Astrocyte (in vitro differentiated cells and primary cell): ENCODE measurements at regions not wholly inside any gene's neighbourhood (a gene's known extent, or its start where the extent isn't known, plus 50 kb on each side); places are given as distances from the start of the nearest gene placed in this dataset.

Experiments
- DNase-seq: peaks from one replicate; pipeline ENCODE4 v3.0.0-alpha.2; 2010; ENCODE audit warnings: low read depth
- FAIRE-seq: peaks from 2 replicates; lab custom pipeline; 2011; peaks lifted over from hg19 to GRCh38; lab: Jason Lieb, UNC
- H2AFZ ChIP-seq: 2 replicates; pipeline ENCODE4 v1.6.0; 2012; ENCODE audit warnings: low read depth, low read length, inconsistent platforms
- H3K27ac ChIP-seq: 2 replicates; pipeline ENCODE4 v1.5.1; 2011; ENCODE audit warnings: low read depth, low read length, inconsistent platforms
- H3K27me3 ChIP-seq: 2 replicates; pipeline ENCODE4 v1.6.0; 2011; ENCODE audit warnings: low read length, inconsistent platforms; ENCODE audit not compliant: insufficient read depth
- H3K36me3 ChIP-seq: 2 replicates; pipeline ENCODE4 v1.5.1; 2011; ENCODE audit warnings: low read length, inconsistent platforms; ENCODE audit not compliant: insufficient read depth
- H3K4me1 ChIP-seq: 2 replicates; pipeline ENCODE4 v1.5.1; 2011; ENCODE audit warnings: low read length, inconsistent platforms; ENCODE audit not compliant: insufficient read depth
- H3K4me2 ChIP-seq: 2 replicates; pipeline ENCODE4 v1.6.0; 2012; ENCODE audit warnings: low read length, inconsistent platforms
- H3K4me3 ChIP-seq: 2 replicates; pipeline ENCODE4 v1.5.1; 2011; ENCODE audit warnings: low read depth, mild to moderate bottlenecking, low read length, inconsistent platforms; ENCODE audit not compliant: insufficient read depth
- H3K79me2 ChIP-seq: 2 replicates; pipeline ENCODE4 v1.6.0; 2012; ENCODE audit warnings: mild to moderate bottlenecking, low read length, inconsistent platforms; ENCODE audit not compliant: insufficient read depth
- H3K9ac ChIP-seq: 2 replicates; pipeline ENCODE4 v1.6.0; 2012; ENCODE audit warnings: mild to moderate bottlenecking, low read length, inconsistent platforms
- H3K9me3 ChIP-seq: 2 replicates; pipeline ENCODE4 v1.5.1; 2012; ENCODE audit warnings: low read depth, mild to moderate bottlenecking, low read length, inconsistent platforms; ENCODE audit not compliant: insufficient read depth
- H4K20me1 ChIP-seq: 2 replicates; pipeline ENCODE4 v1.6.0; 2012; ENCODE audit warnings: low read length, inconsistent platforms; ENCODE audit not compliant: insufficient read depth
- H3K27ac Mint-ChIP-seq: one replicate; pipeline ENCODE4 v1.8.0; 2021; ENCODE audit warnings: mild to moderate bottlenecking, mixed read lengths; ENCODE audit not compliant: unreplicated experiment
- H3K27me3 Mint-ChIP-seq: one replicate; pipeline ENCODE4 v1.8.0; 2021; ENCODE audit warnings: low read depth, mixed read lengths; ENCODE audit not compliant: unreplicated experiment
- H3K36me3 Mint-ChIP-seq: one replicate; pipeline ENCODE4 v1.8.0; 2021; ENCODE audit warnings: low read depth, mixed read lengths; ENCODE audit not compliant: unreplicated experiment
- H3K4me1 Mint-ChIP-seq: one replicate; pipeline ENCODE4 v1.8.0; 2021; ENCODE audit warnings: low read depth, mixed read lengths; ENCODE audit not compliant: unreplicated experiment
- H3K4me3 Mint-ChIP-seq: one replicate; pipeline ENCODE4 v1.8.0; 2021; ENCODE audit warnings: mild to moderate bottlenecking, moderate library complexity, mixed read lengths; ENCODE audit not compliant: unreplicated experiment
- H3K9me3 Mint-ChIP-seq: one replicate; pipeline ENCODE4 v1.8.0; 2021; ENCODE audit warnings: mild to moderate bottlenecking, mixed read lengths; ENCODE audit not compliant: unreplicated experiment
- CTCF ChIP-seq: IDR thresholded peaks from 2 replicates; pipeline ENCODE4 v1.5.1; 2011; ENCODE audit warnings: low read depth, mild to moderate bottlenecking, inconsistent platforms, low read length, moderate library complexity; ENCODE audit not compliant: insufficient read depth
- EZH2 ChIP-seq: IDR thresholded peaks from 2 replicates; pipeline ENCODE4 v1.6.1; 2012; ENCODE audit warnings: mild to moderate bottlenecking, low read length, inconsistent platforms; ENCODE audit not compliant: insufficient read depth

GRCh38 chr12:105698075-105698474 is 367.6 kb downstream of the C12orf75 start:
- Histone ChIP-seq H3K9me3 (no peaks in the 10 kb centered on the region), H3K9ac (no peak overlapping the region), H3K36me3 (no peaks in the 10 kb centered on the region), H3K4me3 (no peak overlapping the region), H3K4me1 (no peaks in the 10 kb centered on the region), H4K20me1 (no peaks in the 10 kb centered on the region), H3K27me3 (no peaks in the 10 kb centered on the region), H2AFZ (no peak overlapping the region), H3K4me2 (no peak overlapping the region), H3K27ac (no peak overlapping the region), H3K79me2 (no peaks in the 10 kb centered on the region)
- FAIRE-seq (no peak), DNase-seq (no peak)
- Mint-ChIP-seq H3K4me3 (no peak overlapping the region), H3K27ac (peak overlapping the region; percentile 75), H3K36me3 (peaks cover 2% of the 10 kb centered on the region), H3K27me3 (no peaks in the 10 kb centered on the region), H3K4me1 (peaks cover 4% of the 10 kb centered on the region), H3K9me3 (peaks cover 8% of the 10 kb centered on the region)
- TF ChIP-seq EZH2 (no peak), CTCF (no peak)

DNA sequence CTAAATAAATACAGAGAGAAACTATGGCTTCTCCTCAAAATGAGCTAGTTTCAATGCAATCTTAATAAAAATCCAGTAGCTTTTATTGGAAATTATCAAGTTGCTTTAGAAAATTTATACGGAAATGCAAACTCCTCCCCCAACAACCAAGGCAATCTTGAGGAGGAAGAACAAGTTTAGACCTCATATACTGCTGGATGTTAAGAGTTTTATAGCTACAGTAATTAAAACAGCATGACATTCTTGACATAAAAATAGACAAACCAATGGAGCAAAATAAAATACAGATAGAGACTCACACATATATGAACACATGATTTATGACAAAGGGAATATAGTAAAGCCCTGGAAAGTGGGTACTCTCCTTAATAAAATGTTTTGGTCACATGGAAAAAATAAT is 368.7 kb downstream of the C12orf75 start:
- Mint-ChIP-seq H3K4me3 (no peak overlapping the region), H3K27ac (no peak overlapping the region), H3K9me3 (peaks cover 8% of the 10 kb centered on the region), H3K36me3 (peaks cover 2% of the 10 kb centered on the region), H3K4me1 (peaks cover 4% of the 10 kb centered on the region), H3K27me3 (no peaks in the 10 kb centered on the region)
- DNase-seq (no peak), FAIRE-seq (no peak)
- Histone ChIP-seq H3K9me3 (no peaks in the 10 kb centered on the region), H3K4me1 (no peaks in the 10 kb centered on the region), H3K27me3 (no peaks in the 10 kb centered on the region), H4K20me1 (no peaks in the 10 kb centered on the region), H3K4me3 (no peak overlapping the region), H3K9ac (no peak overlapping the region), H3K27ac (no peak overlapping the region), H3K79me2 (no peaks in the 10 kb centered on the region), H3K36me3 (no peaks in the 10 kb centered on the region), H3K4me2 (no peak overlapping the region), H2AFZ (no peak overlapping the region)
- no peak for TF ChIP-seq CTCF
- no peak for TF ChIP-seq EZH2

GRCh38 chr12:105704787-105705186 is 374.3 kb downstream of the C12orf75 start:
- Histone ChIP-seq H3K4me3 (no peak overlapping the region), H3K4me1 (peaks cover 21% of the 10 kb centered on the region), H3K27me3 (no peaks in the 10 kb centered on the region), H2AFZ (no peak overlapping the region), H3K9ac (no peak overlapping the region), H3K27ac (no peak overlapping the region), H3K79me2 (no peaks in the 10 kb centered on the region), H4K20me1 (no peaks in the 10 kb centered on the region), H3K4me2 (no peak overlapping the region), H3K36me3 (no peaks in the 10 kb centered on the region), H3K9me3 (no peaks in the 10 kb centered on the region)
- Mint-ChIP-seq H3K27me3 (no peaks in the 10 kb centered on the region), H3K4me3 (no peak overlapping the region), H3K4me1 (peaks cover 25% of the 10 kb centered on the region), H3K36me3 (no peaks in the 10 kb centered on the region), H3K27ac (no peak overlapping the region), H3K9me3 (peaks cover 3% of the 10 kb centered on the region)
- DNase-seq (no peak), FAIRE-seq (no peak)
- no peak for TF ChIP-seq CTCF
- no peak for TF ChIP-seq EZH2
